HG03039 (cell line): ENCODE measurements at regions not wholly inside any gene's neighbourhood (a gene's known extent, or its start where the extent isn't known, plus 50 kb on each side); places are given as distances from the start of the nearest gene placed in this dataset.
A peak's percentile ranks its signal among the peaks of the same experiment; 100 is the strongest.

Source experiments
- ATAC-seq: cut with Tn5 transposase; IDR thresholded peaks from one replicate; pipeline ENCODE4 v1.9.1; 2021; ENCODE audit warnings: mild to moderate bottlenecking, moderate library complexity; ENCODE audit not compliant: unreplicated experiment

DNA sequence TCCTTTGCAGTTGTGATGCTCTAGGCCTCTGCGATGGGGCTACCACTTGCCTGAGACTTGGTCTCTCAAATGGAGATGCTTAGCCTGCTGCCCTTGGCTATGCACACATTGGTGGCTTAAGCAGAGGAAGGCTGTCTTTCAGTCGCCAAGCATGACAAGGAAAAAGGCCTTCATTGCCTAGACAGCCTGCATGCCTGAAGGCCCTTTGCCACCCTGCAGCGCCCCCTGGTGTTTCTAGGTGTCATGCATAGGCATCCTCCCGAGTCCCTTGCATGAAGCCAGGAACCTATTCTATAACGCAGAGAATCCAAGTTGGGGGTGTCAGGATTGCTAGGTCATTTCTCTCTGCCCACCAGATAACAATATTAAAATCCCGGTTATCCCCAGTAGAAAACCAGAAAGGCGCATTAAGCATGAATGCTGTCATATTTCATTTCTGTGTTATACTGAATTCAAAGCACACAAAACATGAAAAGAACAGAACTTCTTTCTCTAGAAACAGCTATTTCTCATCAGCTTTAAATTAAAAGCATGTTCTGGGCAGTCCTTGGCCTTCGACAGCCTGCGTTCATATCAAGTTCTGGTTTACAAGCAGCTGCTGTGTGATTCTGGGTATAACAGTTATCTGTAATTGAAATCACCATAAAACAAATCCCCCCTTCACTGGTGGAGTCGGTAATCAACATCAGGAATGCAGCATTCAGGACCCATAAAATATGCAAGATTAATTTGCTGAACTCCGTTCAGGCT lies 59.7 kb upstream of the TRPC7 start:
- ATAC-seq: peak; percentile 80

DNA sequence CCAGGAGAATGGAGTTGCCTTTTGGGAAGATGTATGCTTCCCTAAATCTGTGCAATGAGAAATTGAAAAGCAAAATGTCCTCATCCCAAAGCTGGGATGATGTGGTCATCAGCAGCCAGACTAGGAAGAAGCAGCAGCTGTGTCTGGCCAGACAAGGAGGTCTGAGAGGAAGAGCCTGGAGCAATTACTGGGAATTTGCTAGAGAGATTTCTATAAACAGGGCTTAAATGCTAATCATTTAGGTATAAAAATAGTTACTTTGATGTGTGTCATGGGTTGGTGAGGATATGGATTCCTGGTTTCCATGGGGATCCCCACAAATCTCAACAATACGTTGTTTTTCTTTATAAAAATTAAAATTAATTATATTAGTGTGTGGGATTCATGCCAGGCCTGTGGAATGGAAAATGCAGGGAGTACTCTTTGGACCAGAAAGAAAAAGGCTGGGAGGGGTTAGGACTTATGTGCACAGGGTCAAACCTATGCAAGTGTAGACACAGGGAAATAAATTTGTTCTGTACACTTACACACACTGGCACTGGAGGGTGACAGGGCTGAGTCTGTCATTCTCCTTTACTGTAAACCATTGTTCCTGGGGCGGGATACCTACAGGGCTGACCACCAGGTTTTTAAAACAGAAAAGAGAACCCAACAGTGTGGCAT lies 58.7 kb upstream of the TRPC7 start:
- no peak for ATAC-seq

DNA sequence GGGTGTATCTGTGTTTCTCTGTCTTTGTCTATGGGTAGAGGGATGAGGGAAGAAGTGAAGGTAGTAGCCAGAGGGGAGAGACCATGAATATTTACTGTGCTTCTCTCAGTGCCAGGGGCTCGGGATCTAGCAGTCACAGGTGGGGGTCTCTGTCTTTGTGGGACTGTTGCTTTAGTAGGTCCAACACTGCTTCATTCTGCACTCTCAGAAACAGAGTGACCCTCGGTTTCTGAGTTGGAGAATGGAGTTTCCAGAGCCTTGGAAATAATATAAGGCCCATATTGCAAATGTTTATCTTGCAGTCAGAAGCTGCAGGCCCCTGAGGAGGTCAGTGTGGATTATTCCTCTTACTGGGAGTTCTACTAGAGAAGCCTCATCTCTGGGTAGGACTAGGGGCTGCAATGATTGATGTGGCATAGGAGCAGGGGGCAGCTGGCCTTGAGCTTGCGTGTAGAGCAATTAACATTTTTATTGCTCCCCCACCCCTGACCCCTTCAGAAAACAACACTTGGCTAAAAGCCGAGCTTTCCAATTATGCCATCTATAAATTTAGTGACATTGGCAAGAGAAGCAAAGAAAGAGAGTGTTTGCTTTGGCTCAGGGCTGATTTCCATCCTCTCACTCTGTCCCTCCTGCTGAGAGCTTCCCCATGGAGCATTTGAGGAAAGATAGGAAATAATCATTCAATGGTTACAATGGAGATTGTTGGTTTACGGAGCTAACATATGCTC lies 55.0 kb upstream of the TRPC7 start:
- ATAC-seq: no peak

- no peak for ATAC-seq
These were observed 53.0 kb upstream of the TRPC7 start for GRCh38 chr5:136418301-136418700.
